ENCODE measurements at regions not wholly inside any gene's neighbourhood (a gene's known extent, or its start where the extent isn't known, plus 50 kb on each side); places are given as distances from the start of the nearest gene placed in this dataset.

GRCh38 chr17:28256370-28256769 lies 62.6 kb upstream of the TMEM97 start:
- Histone ChIP-seq H3K4me3 (no peak overlapping the region), H3K4me2 (no peak overlapping the region), H3K9me2 (ENCODE audit: insufficient read depth) (peaks cover 10% of the 10 kb centered on the region; the same call in 1 of the 2 replicates), H4K20me1 (replicated peaks; ENCODE audit: insufficient read depth) (no peaks in the 10 kb centered on the region), H3K36me3 (ENCODE audit: insufficient read depth) (peaks cover 2% of the 10 kb centered on the region; the same call in 1 of the 2 replicates), H3K4me1 (ENCODE audit: insufficient read depth) (no peaks in the 10 kb centered on the region), H3K79me2 (replicated peaks; ENCODE audit: insufficient read depth) (no peaks in the 10 kb centered on the region), H3K27ac (ENCODE audit: low read depth) (no peak overlapping the region), H3K27me3 (ENCODE audit: insufficient read depth) (no peaks in the 10 kb centered on the region), H2AFZ (no peak overlapping the region), H3F3A (replicated peaks; ENCODE audit: low read depth) (no peaks in the 10 kb centered on the region)
- H3K4me3 Mint-ChIP-seq: no peak overlapping the region
- H3K36me3 Mint-ChIP-seq (ENCODE audit: low read depth): peaks cover 1% of the 10 kb centered on the region; the same call in 2 of the 3 replicates
- H3K9me3 Mint-ChIP-seq: peaks cover 10% of the 10 kb centered on the region
- peaks cover 2% of the 10 kb centered on the region; the same call in 2 of the 3 replicates for H3K4me1 Mint-ChIP-seq
- ATAC-seq: no peak
- H3K27me3 Mint-ChIP-seq (ENCODE audit: insufficient read depth, low read depth, poor library complexity): peaks cover 4% of the 10 kb centered on the region
- DNase-seq (ENCODE audit: low spot score): no peak
- H3K27ac Mint-ChIP-seq: no peak overlapping the region
- TF ChIP-seq REST (IDR thresholded peaks at IDR 0.05; ENCODE audit: unreplicated experiment): no peak

DNA sequence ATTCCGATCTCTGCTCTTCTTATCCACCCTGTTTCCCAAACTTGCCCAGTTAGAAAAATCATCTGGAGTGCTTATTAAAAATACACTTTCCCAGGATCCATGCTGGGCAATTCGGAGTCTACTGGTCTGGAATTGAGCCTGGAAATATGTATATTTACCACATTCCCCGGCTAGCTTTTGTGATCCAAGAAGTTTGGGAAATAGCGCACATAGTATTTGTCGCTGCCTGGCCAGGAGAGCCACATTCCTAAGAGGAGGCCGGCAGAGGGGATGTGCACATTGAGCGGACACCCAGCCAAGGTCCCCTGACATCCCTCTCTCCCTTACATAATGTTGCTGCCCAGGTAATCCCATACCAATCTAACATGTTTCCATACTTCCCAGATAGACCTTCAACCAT lies 62.1 kb upstream of the TMEM97 start:
- Histone ChIP-seq H3F3A (replicated peaks; ENCODE audit: low read depth) (no peaks in the 10 kb centered on the region), H3K27me3 (ENCODE audit: insufficient read depth) (no peaks in the 10 kb centered on the region), H2AFZ (no peak overlapping the region), H3K27ac (ENCODE audit: low read depth) (no peak overlapping the region), H3K4me1 (ENCODE audit: insufficient read depth) (no peaks in the 10 kb centered on the region), H3K4me3 (no peak overlapping the region), H4K20me1 (replicated peaks; ENCODE audit: insufficient read depth) (no peaks in the 10 kb centered on the region), H3K79me2 (replicated peaks; ENCODE audit: insufficient read depth) (no peaks in the 10 kb centered on the region), H3K9me2 (ENCODE audit: insufficient read depth) (peaks cover 10% of the 10 kb centered on the region; the same call in 1 of the 2 replicates), H3K4me2 (no peak overlapping the region), H3K36me3 (ENCODE audit: insufficient read depth) (peaks cover 4% of the 10 kb centered on the region; the same call in 1 of the 2 replicates)
- H3K4me1 Mint-ChIP-seq: no peaks in the 10 kb centered on the region; the same call in 2 of the 3 replicates
- H3K4me3 Mint-ChIP-seq: no peak overlapping the region
- DNase-seq (ENCODE audit: low spot score) (no peak), ATAC-seq (no peak)
- peaks cover 11% of the 10 kb centered on the region for H3K9me3 Mint-ChIP-seq
- H3K27me3 Mint-ChIP-seq (ENCODE audit: insufficient read depth, low read depth, poor library complexity): no peaks in the 10 kb centered on the region
- H3K27ac Mint-ChIP-seq: no peak overlapping the region
- peaks cover 6% of the 10 kb centered on the region for H3K36me3 Mint-ChIP-seq (ENCODE audit: low read depth)
- TF ChIP-seq ZNF462 (CRISPR knock-in tag; IDR thresholded peaks at IDR 0.05) (no peak), EZH2phosphoT487 (IDR thresholded peaks at IDR 0.05; ENCODE audit: unreplicated experiment) (no peak), STAT1 (IDR thresholded peaks at IDR 0.05; ENCODE audit: unreplicated experiment) (no peak), ZNF331 (CRISPR knock-in tag; IDR thresholded peaks at IDR 0.05; ENCODE audit: low read depth) (no peak), JUNB (IDR thresholded peaks at IDR 0.05; ENCODE audit: unreplicated experiment) (no peak), EZH2 (IDR thresholded peaks at IDR 0.05; ENCODE audit: low read depth, unreplicated experiment) (no peak), CREB1 (CRISPR knock-in tag; IDR thresholded peaks at IDR 0.05; ENCODE audit: low read depth) (no peak), NANOG (IDR thresholded peaks at IDR 0.05; ENCODE audit: borderline replicate concordance) (no peak), ETS1 (IDR thresholded peaks at IDR 0.05) (no peak)

Data from GM23338 (cell line).